AG10803 (cell line): ENCODE measurements at regions not wholly inside any gene's neighbourhood (a gene's known extent, or its start where the extent isn't known, plus 50 kb on each side); places are given as distances from the start of the nearest gene placed in this dataset.

Experiments used
- DNase-seq: peaks from one replicate; pipeline ENCODE4 v3.0.0; 2010; ENCODE audit warnings: low read depth
- H3K4me3 ChIP-seq: 2 replicates; pipeline ENCODE4 v1.5.1; 2011; ENCODE audit warnings: mild to moderate bottlenecking, low read length, control low read depth
- TF ChIP-seq, protein P1 (sequence below): conservative IDR thresholded peaks from 2 replicates; pipeline ENCODE4 v1.5.1; 2011; ENCODE audit warnings: mild to moderate bottlenecking, low read length, control low read depth, inconsistent platforms

DNA sequence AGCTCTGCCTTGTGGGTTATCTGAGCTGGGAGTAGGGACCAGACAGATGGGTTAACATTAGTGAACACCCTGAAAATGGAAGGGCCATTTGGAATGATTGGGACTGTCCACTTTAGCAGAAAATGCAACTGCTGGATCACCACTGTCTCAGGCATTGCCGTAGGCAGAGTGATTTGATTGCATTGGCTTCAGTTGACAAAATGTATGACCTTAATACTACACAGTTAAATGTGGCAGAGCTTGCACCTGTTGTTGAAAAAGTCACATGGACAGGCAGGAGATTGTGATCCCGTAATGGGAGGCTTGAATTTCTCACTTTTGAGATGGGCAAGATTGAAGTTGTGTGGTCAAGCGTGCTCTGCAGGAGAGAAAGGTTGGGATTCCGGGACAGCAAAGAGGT lies 166.5 kb upstream of the PUDP start:
- no peak overlapping the region for H3K4me3 ChIP-seq
- no peak for DNase-seq
- TF ChIP-seq, protein P1, sequence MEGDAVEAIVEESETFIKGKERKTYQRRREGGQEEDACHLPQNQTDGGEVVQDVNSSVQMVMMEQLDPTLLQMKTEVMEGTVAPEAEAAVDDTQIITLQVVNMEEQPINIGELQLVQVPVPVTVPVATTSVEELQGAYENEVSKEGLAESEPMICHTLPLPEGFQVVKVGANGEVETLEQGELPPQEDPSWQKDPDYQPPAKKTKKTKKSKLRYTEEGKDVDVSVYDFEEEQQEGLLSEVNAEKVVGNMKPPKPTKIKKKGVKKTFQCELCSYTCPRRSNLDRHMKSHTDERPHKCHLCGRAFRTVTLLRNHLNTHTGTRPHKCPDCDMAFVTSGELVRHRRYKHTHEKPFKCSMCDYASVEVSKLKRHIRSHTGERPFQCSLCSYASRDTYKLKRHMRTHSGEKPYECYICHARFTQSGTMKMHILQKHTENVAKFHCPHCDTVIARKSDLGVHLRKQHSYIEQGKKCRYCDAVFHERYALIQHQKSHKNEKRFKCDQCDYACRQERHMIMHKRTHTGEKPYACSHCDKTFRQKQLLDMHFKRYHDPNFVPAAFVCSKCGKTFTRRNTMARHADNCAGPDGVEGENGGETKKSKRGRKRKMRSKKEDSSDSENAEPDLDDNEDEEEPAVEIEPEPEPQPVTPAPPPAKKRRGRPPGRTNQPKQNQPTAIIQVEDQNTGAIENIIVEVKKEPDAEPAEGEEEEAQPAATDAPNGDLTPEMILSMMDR: no peak

DNA sequence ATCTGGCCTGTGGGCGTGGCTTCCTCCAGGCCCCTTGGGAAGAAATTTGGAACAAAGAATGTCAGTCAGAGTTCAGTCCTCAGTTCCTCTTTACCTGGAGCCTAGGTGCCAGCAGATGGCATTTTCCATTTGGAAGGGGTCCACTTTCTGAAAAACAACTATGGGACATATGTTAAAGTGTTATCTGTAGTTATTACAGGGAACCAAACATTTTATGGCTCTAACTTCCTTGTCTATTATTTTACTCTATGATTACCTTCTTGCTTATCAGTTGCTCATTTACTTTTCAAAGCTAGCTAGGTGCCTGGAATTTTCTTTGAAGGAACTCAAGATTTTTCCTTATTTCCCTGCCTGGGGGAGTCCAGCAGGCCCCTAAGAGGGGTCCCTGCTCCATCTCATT lies 159.8 kb upstream of the PUDP start:
- TF ChIP-seq, protein P1: no peak
- no peak for DNase-seq
- no peak overlapping the region for H3K4me3 ChIP-seq

DNA sequence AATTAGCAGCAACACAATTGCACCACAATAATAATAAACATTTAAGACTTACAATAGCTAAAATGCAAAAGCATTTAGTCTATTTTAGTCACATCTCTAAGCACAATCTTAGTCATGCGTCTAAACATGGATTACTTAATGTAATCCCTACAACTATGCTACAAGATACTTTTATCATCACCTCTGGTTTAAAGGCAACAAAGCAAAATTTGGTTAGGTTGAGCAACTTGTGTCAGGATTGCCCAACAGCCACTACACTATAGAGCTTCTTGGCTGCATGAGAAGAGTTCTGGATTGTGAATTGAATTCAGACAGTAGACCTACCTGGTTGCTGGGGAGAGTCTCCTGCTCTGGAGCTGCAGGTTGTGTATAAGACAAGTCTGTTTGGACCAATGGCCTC lies 146.5 kb upstream of the PUDP start:
- DNase-seq: peak; percentile 45

DNA sequence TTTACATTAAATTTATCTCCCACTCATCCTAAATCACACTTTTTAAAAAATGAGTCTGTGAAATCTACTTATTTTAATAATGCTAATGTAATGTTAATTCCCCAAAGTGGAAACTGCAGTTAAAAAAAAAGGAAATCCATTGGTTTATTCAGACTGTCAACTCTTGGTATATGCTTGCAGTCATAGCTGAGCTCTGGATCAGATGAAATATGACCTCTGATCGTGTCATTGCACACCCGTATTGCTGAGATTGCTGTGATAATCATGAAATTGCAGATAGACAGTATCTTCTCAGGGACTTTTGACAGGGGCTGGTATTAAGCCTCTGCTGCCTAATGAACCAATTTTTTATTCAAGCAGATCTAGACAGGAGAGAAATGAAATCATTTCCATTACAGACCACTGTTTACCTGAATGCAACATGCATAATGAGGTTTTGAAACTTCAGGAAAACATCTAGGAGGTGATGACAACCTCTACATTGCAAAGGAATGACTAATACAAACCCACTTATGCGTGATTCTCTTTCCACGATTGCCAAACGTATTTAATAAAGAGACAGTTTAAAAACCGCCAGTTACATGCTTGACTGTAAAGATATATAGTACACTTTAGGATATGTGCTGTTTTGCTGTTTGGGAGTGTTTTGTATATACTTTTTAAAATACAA lies 138.3 kb upstream of the PUDP start:
- TF ChIP-seq, protein P1: no peak
- no peak overlapping the region for H3K4me3 ChIP-seq
- DNase-seq: no peak

More for the DNA sequence above, 146.5 kb upstream of the PUDP start:
- TF ChIP-seq, protein P1: no peak
- H3K4me3 ChIP-seq: no peak overlapping the region

DNA sequence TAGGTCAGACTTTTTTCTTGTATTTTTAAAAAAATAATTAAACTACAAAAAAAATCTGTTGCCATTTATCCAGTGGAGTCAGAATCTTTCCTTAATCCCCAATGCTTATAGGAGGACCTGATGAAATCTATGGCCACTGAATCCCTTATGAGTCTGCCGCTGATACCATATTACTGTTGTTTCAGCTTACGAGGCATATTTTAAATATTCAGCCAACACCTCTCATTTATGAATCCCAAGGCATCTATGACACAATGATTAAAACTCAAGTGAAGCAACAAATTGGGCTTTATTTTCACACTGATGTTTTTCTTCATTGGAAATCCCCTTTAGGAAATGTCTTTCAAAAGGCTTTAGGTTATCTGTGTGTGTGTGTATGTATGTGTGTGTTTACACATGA lies 137.8 kb upstream of the PUDP start:
- TF ChIP-seq, protein P1: no peak
- H3K4me3 ChIP-seq: no peak overlapping the region
- no peak for DNase-seq

DNA sequence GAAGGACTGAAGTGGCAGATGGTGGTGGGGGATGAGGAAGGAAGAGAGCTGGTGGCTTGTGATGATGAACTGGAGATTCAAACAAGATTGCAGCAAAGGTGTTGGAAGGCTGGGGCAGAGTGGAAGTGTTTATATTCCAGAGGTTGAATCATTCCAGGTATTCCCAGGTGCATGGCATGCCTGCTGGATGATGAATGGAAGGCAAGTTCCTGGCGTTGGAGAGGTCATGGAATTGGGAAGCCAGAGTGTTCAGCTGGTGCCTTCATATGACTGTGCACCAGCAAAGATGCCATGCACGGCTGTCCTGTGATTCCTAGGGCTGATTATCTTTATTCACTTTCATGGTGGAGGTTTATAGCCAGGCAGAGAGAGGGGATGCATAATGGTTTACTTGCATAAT lies 135.8 kb upstream of the PUDP start:
- no peak for DNase-seq
- no peak overlapping the region for H3K4me3 ChIP-seq
- TF ChIP-seq, protein P1: no peak

DNA sequence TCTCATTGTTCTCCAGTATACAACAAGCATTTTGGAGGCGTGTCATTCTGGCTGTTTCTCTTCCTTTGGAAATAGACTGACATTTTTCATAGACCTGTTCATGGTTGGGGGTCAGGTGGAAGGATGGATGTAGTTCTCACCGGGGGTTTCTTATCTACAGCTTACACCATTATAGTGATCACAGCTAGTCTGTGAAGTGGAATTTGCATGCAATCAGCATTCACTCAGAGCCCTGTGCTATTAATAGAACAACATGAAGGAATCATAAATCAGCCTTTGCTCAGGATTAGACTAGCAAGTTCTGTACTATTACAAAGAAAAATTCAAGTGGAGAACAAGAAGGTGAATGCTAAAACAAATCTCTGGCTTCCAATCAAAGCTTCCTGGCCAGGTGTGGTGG lies 132.6 kb upstream of the PUDP start:
- TF ChIP-seq, protein P1: no peak
- H3K4me3 ChIP-seq: no peak overlapping the region
- no peak for DNase-seq
